ENCODE measurements at regions not wholly inside any gene's neighbourhood (a gene's known extent, or its start where the extent isn't known, plus 50 kb on each side); places are given as distances from the start of the nearest gene placed in this dataset.

GRCh38 chr3:187843654-187844053 is 98.4 kb upstream of the BCL6 start:
- H2AFZ ChIP-seq (ENCODE audit: low read depth) = no peak overlapping the region
- no peak overlapping the region for H3K4me2 ChIP-seq
- H3K36me3 ChIP-seq (ENCODE audit: insufficient read depth) = no peaks in the 10 kb centered on the region
- no peaks in the 10 kb centered on the region for H3K4me1 ChIP-seq (ENCODE audit: low read depth, poor library complexity, severe bottlenecking)
- no peak overlapping the region for H3K9ac ChIP-seq
- H4K20me1 ChIP-seq (ENCODE audit: insufficient read depth) = no peaks in the 10 kb centered on the region
- H3K27me3 ChIP-seq (ENCODE audit: insufficient read depth, low read depth) = no peaks in the 10 kb centered on the region
- no peak overlapping the region for H3K27ac ChIP-seq
- no peaks in the 10 kb centered on the region for H3K79me2 ChIP-seq (ENCODE audit: insufficient read depth, low read depth)
- H3K4me3 ChIP-seq (IDR thresholded peaks at IDR 0.05; ENCODE audit: insufficient read depth, low read depth, low read length) = no peak overlapping the region
- no peak for TF ChIP-seq CTCF (conservative IDR thresholded peaks at IDR 0.05; ENCODE audit: low read depth, low read length)

- Histone ChIP-seq H3K27me3 (ENCODE audit: insufficient read depth, low read depth) (no peaks in the 10 kb centered on the region), H4K20me1 (ENCODE audit: insufficient read depth) (no peaks in the 10 kb centered on the region), H3K36me3 (ENCODE audit: insufficient read depth) (no peaks in the 10 kb centered on the region), H3K27ac (no peak overlapping the region), H2AFZ (ENCODE audit: low read depth) (no peak overlapping the region), H3K9ac (no peak overlapping the region), H3K4me3 (IDR thresholded peaks at IDR 0.05; ENCODE audit: insufficient read depth, low read depth, low read length) (no peak overlapping the region), H3K4me2 (no peak overlapping the region), H3K79me2 (ENCODE audit: insufficient read depth, low read depth) (no peaks in the 10 kb centered on the region), H3K4me1 (ENCODE audit: low read depth, poor library complexity, severe bottlenecking) (no peaks in the 10 kb centered on the region)
- TF ChIP-seq CTCF (conservative IDR thresholded peaks at IDR 0.05; ENCODE audit: low read depth, low read length) = no peak
Observed at GRCh38 chr3:187844708-187845107, 99.4 kb upstream of the BCL6 start.

GRCh38 chr3:187845826-187846225 is 100.6 kb upstream of the BCL6 start:
- H3K36me3 ChIP-seq (ENCODE audit: insufficient read depth) = no peaks in the 10 kb centered on the region
- no peak for TF ChIP-seq CTCF (conservative IDR thresholded peaks at IDR 0.05; ENCODE audit: low read depth, low read length)

GRCh38 chr3:187848401-187848800 is 103.1 kb upstream of the BCL6 start:
- H3K27ac ChIP-seq = no peak overlapping the region
- H3K79me2 ChIP-seq (ENCODE audit: insufficient read depth, low read depth) = no peaks in the 10 kb centered on the region
- H3K4me2 ChIP-seq = no peak overlapping the region
- no peaks in the 10 kb centered on the region for H3K27me3 ChIP-seq (ENCODE audit: insufficient read depth, low read depth)
- H4K20me1 ChIP-seq (ENCODE audit: insufficient read depth) = no peaks in the 10 kb centered on the region
- no peaks in the 10 kb centered on the region for H3K4me1 ChIP-seq (ENCODE audit: low read depth, poor library complexity, severe bottlenecking)
- TF ChIP-seq CTCF (conservative IDR thresholded peaks at IDR 0.05; ENCODE audit: low read depth, low read length) = no peak
- H3K36me3 ChIP-seq (ENCODE audit: insufficient read depth) = no peaks in the 10 kb centered on the region
- no peak overlapping the region for H3K4me3 ChIP-seq (IDR thresholded peaks at IDR 0.05; ENCODE audit: insufficient read depth, low read depth, low read length)
- H3K9ac ChIP-seq = no peak overlapping the region
- no peak overlapping the region for H2AFZ ChIP-seq (ENCODE audit: low read depth)

More at GRCh38 chr3:187845826-187846225, 100.6 kb upstream of the BCL6 start:
- H4K20me1 ChIP-seq (ENCODE audit: insufficient read depth) = no peaks in the 10 kb centered on the region
- H3K9ac ChIP-seq = no peak overlapping the region
- no peak overlapping the region for H2AFZ ChIP-seq (ENCODE audit: low read depth)
- no peak overlapping the region for H3K4me2 ChIP-seq
- H3K27me3 ChIP-seq (ENCODE audit: insufficient read depth, low read depth) = no peaks in the 10 kb centered on the region
- H3K4me1 ChIP-seq (ENCODE audit: low read depth, poor library complexity, severe bottlenecking) = no peaks in the 10 kb centered on the region
- H3K4me3 ChIP-seq (IDR thresholded peaks at IDR 0.05; ENCODE audit: insufficient read depth, low read depth, low read length) = no peak overlapping the region
- H3K27ac ChIP-seq = no peak overlapping the region
- H3K79me2 ChIP-seq (ENCODE audit: insufficient read depth, low read depth) = no peaks in the 10 kb centered on the region
